H9 (cell line): ENCODE measurements at regions not wholly inside any gene's neighbourhood (a gene's known extent, or its start where the extent isn't known, plus 50 kb on each side); places are given as distances from the start of the nearest gene placed in this dataset.
A peak's percentile ranks its signal among the peaks of the same experiment; 100 is the strongest.

ENCODE experiments used
- DNase-seq: peaks from one replicate; pipeline ENCODE4 v3.0.0-alpha.2; 2017
- H2AFZ ChIP-seq: one replicate; pipeline ENCODE4 v1.6.1; 2013; ENCODE audit warnings: mild to moderate bottlenecking, low read length, control low read depth, moderate library complexity
- H2AK5ac ChIP-seq: 2 replicates; pipeline ENCODE4 v1.6.1; 2013; ENCODE audit warnings: low read length, control low read depth, mixed read lengths; ENCODE audit not compliant: insufficient read length
- H2BK120ac ChIP-seq: one replicate; pipeline ENCODE4 v1.6.1; 2013; ENCODE audit warnings: low read depth, mild to moderate bottlenecking, low read length, control low read depth, inconsistent platforms; ENCODE audit not compliant: poor library complexity, severe bottlenecking
- H2BK12ac ChIP-seq: 2 replicates; pipeline ENCODE4 v1.6.1; 2013; ENCODE audit warnings: low read length, control low read depth, mixed read lengths, low read depth; ENCODE audit not compliant: insufficient read length
- H2BK15ac ChIP-seq: 2 replicates; pipeline ENCODE4 v1.6.1; 2013; ENCODE audit warnings: low read depth, low read length, control low read depth
- H2BK20ac ChIP-seq: one replicate; pipeline ENCODE4 v1.6.1; 2013; ENCODE audit warnings: low read depth, mild to moderate bottlenecking, low read length, control low read depth, inconsistent platforms; ENCODE audit not compliant: poor library complexity, severe bottlenecking
- H2BK5ac ChIP-seq: 2 replicates; pipeline ENCODE4 v1.6.1; 2013; ENCODE audit warnings: low read length, control low read depth, mixed read lengths; ENCODE audit not compliant: insufficient read length
- H3K14ac ChIP-seq: 2 replicates; pipeline ENCODE4 v1.6.1; 2013; ENCODE audit warnings: low read length, control low read depth; ENCODE audit not compliant: insufficient read depth
- H3K18ac ChIP-seq: 2 replicates; pipeline ENCODE4 v1.6.1; 2013; ENCODE audit warnings: low read depth, mild to moderate bottlenecking, mixed read lengths, low read length, control low read depth; ENCODE audit not compliant: insufficient read length
- H3K23ac ChIP-seq: 2 replicates; pipeline ENCODE4 v1.6.1; 2013; ENCODE audit warnings: low read length, control low read depth, mixed read lengths, low read depth; ENCODE audit not compliant: insufficient read length
- H3K23me2 ChIP-seq: 2 replicates; pipeline ENCODE4 v1.6.1; 2013; ENCODE audit warnings: low read depth, mild to moderate bottlenecking, mixed read lengths, low read length, control low read depth; ENCODE audit not compliant: insufficient read length, poor library complexity, severe bottlenecking
- H3K27ac ChIP-seq: 2 replicates; pipeline ENCODE4 v1.5.1; 2013; ENCODE audit warnings: low read length, control low read depth, mixed read lengths, low read depth; ENCODE audit not compliant: insufficient read length
- H3K27me3 ChIP-seq: 2 replicates; pipeline ENCODE4 v1.6.1; 2013; ENCODE audit warnings: low read length, control low read depth, inconsistent platforms; ENCODE audit not compliant: insufficient read depth
- H3K4ac ChIP-seq: 2 replicates; pipeline ENCODE4 v1.6.1; 2013; ENCODE audit warnings: low read depth, mild to moderate bottlenecking, control low read depth, inconsistent platforms, low read length, moderate library complexity
- H3K4me1 ChIP-seq: 2 replicates; pipeline ENCODE4 v1.6.1; 2013; ENCODE audit warnings: low read length, control low read depth, inconsistent platforms; ENCODE audit not compliant: insufficient read depth
- H3K4me2 ChIP-seq: 2 replicates; pipeline ENCODE4 v1.6.1; 2013; ENCODE audit warnings: low read length, control low read depth, mixed read lengths; ENCODE audit not compliant: insufficient read length, insufficient read depth
- H3K56ac ChIP-seq: 2 replicates; pipeline ENCODE4 v1.6.1; 2013; ENCODE audit warnings: low read depth, mild to moderate bottlenecking, mixed read lengths, low read length, control low read depth; ENCODE audit not compliant: insufficient read length
- H3K79me1 ChIP-seq: 2 replicates; pipeline ENCODE4 v1.6.1; 2013; ENCODE audit warnings: low read depth, mild to moderate bottlenecking, moderate library complexity, low read length, control low read depth, inconsistent platforms; ENCODE audit not compliant: insufficient read depth, poor library complexity, severe bottlenecking
- H3K79me2 ChIP-seq: 2 replicates; pipeline ENCODE4 v1.6.1; 2013; ENCODE audit warnings: low read length, control low read depth, inconsistent platforms; ENCODE audit not compliant: insufficient read depth
- H3K9ac ChIP-seq: 2 replicates; pipeline ENCODE4 v1.6.1; 2013; ENCODE audit warnings: low read length, control low read depth, mixed read lengths; ENCODE audit not compliant: insufficient read length; ENCODE audit errors: extremely low read depth
- H3K9me3 ChIP-seq: one replicate; pipeline ENCODE4 v1.6.1; 2013; ENCODE audit warnings: low read depth, low read length, inconsistent platforms; ENCODE audit not compliant: control insufficient read depth
- H3T11ph ChIP-seq: one replicate; pipeline ENCODE4 v1.6.1; 2013; ENCODE audit warnings: mild to moderate bottlenecking, low read length, control low read depth, inconsistent platforms
- H4K20me1 ChIP-seq: one replicate; pipeline ENCODE4 v1.6.1; 2013; ENCODE audit not compliant: control insufficient read depth, insufficient read length, insufficient read depth
- H4K5ac ChIP-seq: 2 replicates; pipeline ENCODE4 v1.6.1; 2013; ENCODE audit warnings: low read depth, mild to moderate bottlenecking, mixed read lengths, low read length, control low read depth; ENCODE audit not compliant: insufficient read length
- H4K8ac ChIP-seq: replicated peaks from 2 replicates; pipeline ENCODE4 v1.6.1; 2013; ENCODE audit warnings: low read length, control low read depth, mixed read lengths, low read depth; ENCODE audit not compliant: insufficient read length
- H4K91ac ChIP-seq: 2 replicates; pipeline ENCODE4 v1.6.1; 2013; ENCODE audit warnings: low read depth, mild to moderate bottlenecking, moderate library complexity, mixed read lengths, low read length, control low read depth; ENCODE audit not compliant: insufficient read length
- H3K27ac Mint-ChIP-seq, 3 experiments: 2 replicates in 2 of 3; 3 replicates in 1 of 3; pipeline ENCODE4 v1.8.0; 2020 to 2021; ENCODE audit warnings: mixed read lengths in 3 of 3, mild to moderate bottlenecking in 1 of 3, moderate library complexity in 1 of 3
- H3K27me3 Mint-ChIP-seq: 2 replicates; pipeline ENCODE4 v1.8.0; 2021; ENCODE audit warnings: low read depth, mild to moderate bottlenecking, moderate library complexity, mixed read lengths
- H3K36me3 Mint-ChIP-seq, 3 experiments: 2 replicates in 2 of 3; 3 replicates in 1 of 3; pipeline ENCODE4 v1.8.0; 2020 to 2021; ENCODE audit warnings: low read depth in 3 of 3, mixed read lengths in 3 of 3; ENCODE audit not compliant: insufficient read depth in 1 of 3
- H3K4me1 Mint-ChIP-seq, 2 experiments: 2 replicates each; pipeline ENCODE4 v1.8.0; 2020; ENCODE audit warnings: mixed read lengths in 2 of 2
- H3K4me3 Mint-ChIP-seq, 2 experiments: 2 replicates in 1 of 2; 3 replicates in 1 of 2; pipeline ENCODE4 v1.8.0; 2020 to 2021; ENCODE audit warnings: mild to moderate bottlenecking in 2 of 2, mixed read lengths in 2 of 2, moderate library complexity in 1 of 2
- H3K9me3 Mint-ChIP-seq, 2 experiments: 2 replicates in 1 of 2; 3 replicates in 1 of 2; pipeline ENCODE4 v1.8.0; 2020; ENCODE audit warnings: mild to moderate bottlenecking in 2 of 2, mixed read lengths in 2 of 2, moderate library complexity in 1 of 2
- CTCF ChIP-seq: fragments of 200-600 bp; sonication (generic); conservative IDR thresholded peaks from 3 replicates; pipeline ENCODE4 v1.8.0; 2021; ENCODE audit warnings: antibody characterized with exemption, mild to moderate bottlenecking
- WGBS: extraction: QIAGEN DNeasy Blood & Tissue Kit; methylation state at CpG from one replicate; pipeline ENCODE4 v1.1.7; 2013; ENCODE audit warnings: missing lambda C conversion rate, low lambda C conversion rate, mixed read lengths; ENCODE audit not compliant: insufficient read length; ENCODE audit errors: extremely low coverage; 5-methylcytosine and 5-hydroxymethylcytosine counted together

- Histone ChIP-seq H3K27ac (no peak overlapping the region), H3K4me1 (no peaks in the 10 kb centered on the region; the same call in 1 of the 2 replicates), H3K79me2 (no peaks in the 10 kb centered on the region), H2BK12ac (no peak overlapping the region), H2BK5ac (no peak overlapping the region), H3K27me3 (no peaks in the 10 kb centered on the region), H4K20me1 (no peaks in the 10 kb centered on the region), H3K4ac (no peak overlapping the region), H2BK20ac (no peak overlapping the region), H2AK5ac (no peak overlapping the region), H3K56ac (no peak overlapping the region), H3K14ac (peak overlapping the region; percentile 69), H3K9me3 (no peaks in the 10 kb centered on the region), H2AFZ (no peak overlapping the region), H4K8ac (no peak overlapping the region), H3K79me1 (no peaks in the 10 kb centered on the region), H3K9ac (no peak overlapping the region), H2BK15ac (no peak overlapping the region), H3K4me2 (no peak overlapping the region), H3T11ph (no peak overlapping the region), H3K23me2 (no peaks in the 10 kb centered on the region), H4K91ac (no peak overlapping the region), H4K5ac (no peak overlapping the region), H2BK120ac (no peak overlapping the region), H3K18ac (no peak overlapping the region), H3K23ac (no peak overlapping the region)
- no CpG with 5 or more reads among the region's 8 CpGs for WGBS
- peaks cover 11% of the 10 kb centered on the region for H3K27me3 Mint-ChIP-seq
- H3K4me1 Mint-ChIP-seq: peaks cover 27 to 45% of the 10 kb centered on the region in 2 experiments
- H3K27ac Mint-ChIP-seq: no peak overlapping the region
- TF ChIP-seq CTCF: no peak
- no peaks in the 10 kb centered on the region; a peak in 1 of 7 replicates for H3K36me3 Mint-ChIP-seq
- H3K9me3 Mint-ChIP-seq: no peaks in the 10 kb centered on the region; a peak in 1 of 5 replicates
- DNase-seq: peak; percentile 77
- no peak overlapping the region for H3K4me3 Mint-ChIP-seq
Measured at GRCh38 chr18:46424898-46425297, 232.1 kb downstream of the LOXHD1 start.
